GM12872 (cell line): ENCODE measurements at regions not wholly inside any gene's neighbourhood (a gene's known extent, or its start where the extent isn't known, plus 50 kb on each side); places are given as distances from the start of the nearest gene placed in this dataset.

ENCODE experiments used
- CTCF ChIP-seq: IDR thresholded peaks from 3 replicates; pipeline ENCODE4 v1.5.1; 2011; ENCODE audit warnings: low read depth, mild to moderate bottlenecking, low read length, moderate library complexity; ENCODE audit not compliant: insufficient read depth

- TF ChIP-seq CTCF, result no peak
Observed at GRCh38 chr17:71878271-71878670, 242.5 kb upstream of the SOX9 start.

- no peak for TF ChIP-seq CTCF
Observed at GRCh38 chr17:71878998-71879397, 241.8 kb upstream of the SOX9 start.

GRCh38 chr17:71881041-71881440 lies 239.8 kb upstream of the SOX9 start:
- no peak for TF ChIP-seq CTCF

GRCh38 chr17:71881581-71881980 lies 239.2 kb upstream of the SOX9 start:
- TF ChIP-seq CTCF, result no peak

- no peak for TF ChIP-seq CTCF
Observed at GRCh38 chr17:71883258-71883657, 237.6 kb upstream of the SOX9 start.

GRCh38 chr17:71883845-71884244 lies 237.0 kb upstream of the SOX9 start:
- TF ChIP-seq CTCF, result no peak

- TF ChIP-seq CTCF, result no peak
Observed at GRCh38 chr17:71885662-71886061, 235.2 kb upstream of the SOX9 start.

GRCh38 chr17:71899317-71899716 lies 221.5 kb upstream of the SOX9 start:
- TF ChIP-seq CTCF, result no peak
